SU-DHL-6 (cell line): ENCODE measurements at regions not wholly inside any gene's neighbourhood (a gene's known extent, or its start where the extent isn't known, plus 50 kb on each side); places are given as distances from the start of the nearest gene placed in this dataset.

Source experiments
- H2AFZ ChIP-seq: fragments of 200-600 bp; sonication (generic); 2 replicates; pipeline ENCODE4 v1.6.1; 2014; ENCODE audit warnings: low read depth, mild to moderate bottlenecking, moderate library complexity, mixed read lengths, antibody characterized with exemption, low read length; ENCODE audit not compliant: severe bottlenecking
- H3F3A ChIP-seq: fragments of 200-600 bp; shearing (Covaris generic); 2 replicates; pipeline ENCODE4 v1.6.0; 2016; ENCODE audit warnings: antibody characterized with exemption, mild to moderate bottlenecking; ENCODE audit not compliant: insufficient read depth
- H3K27ac ChIP-seq: fragments of 200-600 bp; sonication (generic); 2 replicates; pipeline ENCODE4 v1.5.1; 2016; ENCODE audit warnings: low read depth, mild to moderate bottlenecking, low read length, moderate library complexity, mixed read lengths
- H3K27me3 ChIP-seq: fragments of 200-600 bp; sonication (generic), shearing (Covaris generic); 2 replicates; pipeline ENCODE4 v1.6.0; 2014; ENCODE audit warnings: mild to moderate bottlenecking, low read length
- H3K36me3 ChIP-seq: fragments of 200-600 bp; sonication (generic); 2 replicates; pipeline ENCODE4 v1.6.1; 2014; ENCODE audit warnings: mild to moderate bottlenecking, low read length, mixed read lengths
- H3K4me2 ChIP-seq: fragments of 300-600, 200-600 bp; shearing (Covaris generic), sonication (generic); 2 replicates; pipeline ENCODE4 v1.6.0; 2014; ENCODE audit warnings: low read length, low read depth, mild to moderate bottlenecking; ENCODE audit not compliant: poor library complexity, severe bottlenecking
- H3K4me3 ChIP-seq: fragments of 200-600 bp; sonication (generic); 2 replicates; pipeline ENCODE4 v1.5.1; 2014; ENCODE audit warnings: antibody characterized with exemption, low read length, mild to moderate bottlenecking, mixed read lengths; ENCODE audit not compliant: insufficient read depth, poor library complexity, severe bottlenecking
- H3K79me2 ChIP-seq: fragments of 200-600 bp; sonication (generic); 2 replicates; pipeline ENCODE4 v1.6.1; 2014; ENCODE audit warnings: mild to moderate bottlenecking, low read length, moderate library complexity; ENCODE audit not compliant: insufficient read depth
- H3K9ac ChIP-seq: fragments of 200-600 bp; sonication (generic); 2 replicates; pipeline ENCODE4 v1.7.0; 2014; ENCODE audit warnings: mild to moderate bottlenecking, low read length
- H3K9me2 ChIP-seq: fragments of 200-600 bp; sonication (generic); replicated peaks from 2 replicates; pipeline ENCODE4 v1.6.1; 2014; ENCODE audit warnings: low read length; ENCODE audit not compliant: insufficient read depth
- H3K9me3 ChIP-seq: fragments of 200-600 bp; sonication (generic); 2 replicates; pipeline ENCODE4 v1.6.1; 2014; ENCODE audit warnings: low read length, mixed read lengths; ENCODE audit not compliant: insufficient read depth
- H4K20me1 ChIP-seq: fragments of 200-600 bp; sonication (generic); 2 replicates; pipeline ENCODE4 v1.6.1; 2014; ENCODE audit warnings: low read depth, mild to moderate bottlenecking, antibody characterized with exemption, low read length, moderate library complexity, mixed read lengths
- CTCF ChIP-seq: fragments of 200-600 bp; sonication (generic); IDR thresholded peaks from one replicate; pipeline ENCODE4 v1.5.1; 2017; ENCODE audit warnings: antibody characterized with exemption, mild to moderate bottlenecking, low read length, moderate library complexity; ENCODE audit not compliant: insufficient read depth, poor library complexity, severe bottlenecking
- EZH2phosphoT487 ChIP-seq: fragments of 200-600 bp; sonication (generic), shearing (Covaris generic); conservative IDR thresholded peaks from 2 replicates; pipeline ENCODE4 v1.6.1; 2018; ENCODE audit warnings: mild to moderate bottlenecking, antibody characterized with exemption, low read length, moderate library complexity, mixed read lengths

GRCh38 chr2:142602418-142602989, 275.0 kb upstream of the KYNU start:
- Histone ChIP-seq H3K4me3 (no peak overlapping the region), H3K9me3 (no peaks in the 10 kb centered on the region), H2AFZ (no peak overlapping the region), H3K27me3 (0 out of 2 replicates have a peak, but pooled peaks cover 3% of the 10 kb centered on the region), H4K20me1 (no peaks in the 10 kb centered on the region; the same call in 1 of the 2 replicates), H3K79me2 (no peaks in the 10 kb centered on the region), H3K27ac (no peak overlapping the region), H3K4me2 (no peak overlapping the region), H3F3A (no peaks in the 10 kb centered on the region), H3K36me3 (no peaks in the 10 kb centered on the region), H3K9me2 (no peaks in the 10 kb centered on the region), H3K9ac (no peak overlapping the region)
- TF ChIP-seq EZH2phosphoT487 = no peak
- no peak for TF ChIP-seq CTCF

- Histone ChIP-seq H3K36me3 (no peaks in the 10 kb centered on the region), H3K9me2 (no peaks in the 10 kb centered on the region), H3K27me3 (0 out of 2 replicates have a peak, but pooled peaks cover 3% of the 10 kb centered on the region), H3K9ac (no peak overlapping the region), H4K20me1 (no peaks in the 10 kb centered on the region; the same call in 1 of the 2 replicates), H3K27ac (no peak overlapping the region), H3K4me2 (no peak overlapping the region), H3F3A (no peaks in the 10 kb centered on the region), H3K79me2 (no peaks in the 10 kb centered on the region), H3K4me3 (no peak overlapping the region), H2AFZ (no peak overlapping the region), H3K9me3 (no peaks in the 10 kb centered on the region)
- TF ChIP-seq CTCF (no peak), EZH2phosphoT487 (no peak)
Measured at GRCh38 chr2:142601794-142602193, 275.7 kb upstream of the KYNU start.

- Histone ChIP-seq H2AFZ (no peak overlapping the region), H3F3A (no peaks in the 10 kb centered on the region), H3K9me2 (no peaks in the 10 kb centered on the region), H3K27ac (no peak overlapping the region), H4K20me1 (no peaks in the 10 kb centered on the region; the same call in 1 of the 2 replicates), H3K4me2 (no peak overlapping the region), H3K9ac (no peak overlapping the region), H3K36me3 (no peaks in the 10 kb centered on the region), H3K9me3 (no peaks in the 10 kb centered on the region), H3K79me2 (no peaks in the 10 kb centered on the region), H3K27me3 (no peaks in the 10 kb centered on the region), H3K4me3 (no peak overlapping the region)
- TF ChIP-seq CTCF = no peak
- no peak for TF ChIP-seq EZH2phosphoT487
Measured at GRCh38 chr2:142599504-142599903, 278.0 kb upstream of the KYNU start.
